CD14-positive monocyte (primary cell): ENCODE measurements at regions not wholly inside any gene's neighbourhood (a gene's known extent, or its start where the extent isn't known, plus 50 kb on each side); places are given as distances from the start of the nearest gene placed in this dataset.
"Not testable (repeated sequence)": the region's sequence is repeated elsewhere in the genome, so short reads cannot be mapped to it uniquely, and the experiment has no call there.

ENCODE experiments used
- DNase-seq, 3 donors: peaks; one replicate each; pipeline ENCODE4 v3.0.0-alpha.2; 2011 to 2022
- H2AFZ ChIP-seq: 2 replicates; pipeline ENCODE4 v1.6.0; 2012; ENCODE audit warnings: mild to moderate bottlenecking, low read depth, low read length, inconsistent platforms; ENCODE audit not compliant: insufficient read depth, poor library complexity, severe bottlenecking
- H3K27ac ChIP-seq, 2 donors: 1 replicate in 1 of 2; 2 replicates in 1 of 2; pipeline ENCODE4 v1.5.1; 2012 to 2013; ENCODE audit warnings: low read length in 2 of 2, control low read depth in 1 of 2, inconsistent platforms in 1 of 2, low read depth in 1 of 2, mild to moderate bottlenecking in 1 of 2
- H3K27me3 ChIP-seq, 2 donors: one replicate each; pipeline versions ENCODE4 v1.6.0 to v1.6.1; 2011 to 2013; ENCODE audit warnings: low read length in 2 of 2; ENCODE audit not compliant: control insufficient read depth in 2 of 2, insufficient read depth in 2 of 2
- H3K36me3 ChIP-seq, 2 donors: replicated peaks in 1 of 2; 1 replicate in 1 of 2; 2 replicates in 1 of 2; pipeline versions ENCODE4 v1.5.1 to v1.6.1; 2012 to 2013; ENCODE audit warnings: low read length in 2 of 2, control low read depth in 1 of 2, inconsistent platforms in 1 of 2, mild to moderate bottlenecking in 1 of 2; ENCODE audit not compliant: insufficient read depth in 2 of 2, control insufficient read depth in 1 of 2
- H3K4me1 ChIP-seq, 2 donors: 1 replicate in 1 of 2; 2 replicates in 1 of 2; pipeline versions ENCODE4 v1.5.1 to v1.6.1; 2012 to 2013; ENCODE audit warnings: low read length in 2 of 2, control low read depth in 1 of 2, inconsistent platforms in 1 of 2, mild to moderate bottlenecking in 1 of 2, moderate library complexity in 1 of 2; ENCODE audit not compliant: insufficient read depth in 2 of 2, control insufficient read depth in 1 of 2
- H3K4me2 ChIP-seq: replicated peaks from 2 replicates; pipeline ENCODE3; 2012; ENCODE audit warnings: low read length, moderate library complexity, mild to moderate bottlenecking; ENCODE audit not compliant: poor library complexity, severe bottlenecking; ENCODE audit errors: extremely low read depth
- H3K4me3 ChIP-seq, 3 experiments: fragments of 200-600 bp in 1 of 3; sonication (generic) in 1 of 3; replicated peaks in 1 of 3; 1 replicate in 2 of 3; 2 replicates in 1 of 3; pipeline ENCODE4 v1.5.1; 2011 to 2013; ENCODE audit warnings: low read length in 3 of 3, mild to moderate bottlenecking in 3 of 3, control low read depth in 2 of 3, low read depth in 2 of 3, inconsistent platforms in 1 of 3, moderate library complexity in 1 of 3
- H3K79me2 ChIP-seq: 2 replicates; pipeline ENCODE4 v1.6.0; 2012; ENCODE audit warnings: mild to moderate bottlenecking, control low read depth, inconsistent platforms, low read length, moderate library complexity; ENCODE audit not compliant: insufficient read depth
- H3K9ac ChIP-seq: 2 replicates; pipeline ENCODE4 v1.6.0; 2017; ENCODE audit warnings: low read length, mild to moderate bottlenecking; ENCODE audit not compliant: insufficient read depth, poor library complexity, severe bottlenecking
- H3K9me3 ChIP-seq, 2 donors: replicated peaks in 1 of 2; 1 replicate in 1 of 2; 2 replicates in 1 of 2; pipeline versions ENCODE4 v1.5.1 to v1.6.1; 2012 to 2013; ENCODE audit warnings: low read length in 2 of 2, control low read depth in 1 of 2; ENCODE audit not compliant: control insufficient read depth in 1 of 2, insufficient read depth in 1 of 2
- H4K20me1 ChIP-seq: 2 replicates; pipeline ENCODE4 v1.6.0; 2012; ENCODE audit warnings: mild to moderate bottlenecking, low read length, control low read depth, moderate library complexity; ENCODE audit not compliant: insufficient read depth
- H3K27ac Mint-ChIP-seq, 7 donors: one replicate each; pipeline ENCODE4 v1.8.0; 2020; ENCODE audit warnings: mild to moderate bottlenecking in 7 of 7, mixed read lengths in 7 of 7, moderate library complexity in 6 of 7, inconsistent platforms in 2 of 7
- H3K27me3 Mint-ChIP-seq, 3 donors: one replicate each; pipeline ENCODE4 v1.8.0; 2021 to 2022; ENCODE audit warnings: low read depth in 3 of 3, mild to moderate bottlenecking in 3 of 3, mixed read lengths in 3 of 3, moderate library complexity in 3 of 3, inconsistent platforms in 1 of 3
- H3K36me3 Mint-ChIP-seq, 2 donors: one replicate each; pipeline ENCODE4 v1.8.0; 2020; ENCODE audit warnings: mixed read lengths in 2 of 2, inconsistent platforms in 1 of 2, mild to moderate bottlenecking in 1 of 2
- H3K4me1 Mint-ChIP-seq: one replicate; pipeline ENCODE4 v1.8.0; 2020; ENCODE audit warnings: mild to moderate bottlenecking, mixed read lengths
- H3K4me3 Mint-ChIP-seq, 2 donors: one replicate each; pipeline ENCODE4 v1.8.0; 2020; ENCODE audit warnings: mild to moderate bottlenecking in 2 of 2, mixed read lengths in 2 of 2, moderate library complexity in 1 of 2
- H3K9me3 Mint-ChIP-seq, 7 donors: one replicate each; pipeline ENCODE4 v1.8.0; 2020 to 2022; ENCODE audit warnings: mixed read lengths in 7 of 7, mild to moderate bottlenecking in 6 of 7, moderate library complexity in 6 of 7, inconsistent platforms in 2 of 7
- CTCF ChIP-seq: fragments of 200-600 bp; IDR thresholded peaks from one replicate; pipeline ENCODE4 v1.8.0; 2022; ENCODE audit warnings: antibody characterized with exemption, mild to moderate bottlenecking
- WGBS: methylation state at CpG from one replicate; pipeline ENCODE4 v1.1.5; 2013; ENCODE audit warnings: missing lambda C conversion rate; ENCODE audit not compliant: insufficient coverage; 5-methylcytosine and 5-hydroxymethylcytosine counted together
- intact Hi-C, 2 donors: fragments of 100-400 bp; cut with micrococcal nuclease; formaldehyde crosslinking; loops; one replicate each; pipeline versions ENCODE4 v1.15.0 to v1.15.1; 2023

- peaks cover 0 to 5% of the 10 kb centered on the region in 2 donors for H3K9me3 ChIP-seq
- H3K79me2 ChIP-seq, result no peaks in the 10 kb centered on the region
- no peaks in the 10 kb centered on the region for H3K27me3 Mint-ChIP-seq
- H3K4me3 Mint-ChIP-seq, result no peak overlapping the region
- no peak overlapping the region for H3K9ac ChIP-seq
- H3K4me2 ChIP-seq, result no peak overlapping the region
- no peak overlapping the region for H3K4me3 ChIP-seq
- H3K36me3 ChIP-seq, result no peaks in the 10 kb centered on the region
- no peak overlapping the region for H3K27ac Mint-ChIP-seq
- no peak for DNase-seq
- H3K36me3 Mint-ChIP-seq, result no peaks in the 10 kb centered on the region
- H3K4me1 Mint-ChIP-seq, result no peaks in the 10 kb centered on the region
- TF ChIP-seq CTCF, result no peak
- no peaks in the 10 kb centered on the region for H3K4me1 ChIP-seq
- peaks cover 0 to 4% (median under 1%) of the 10 kb centered on the region in 7 donors for H3K9me3 Mint-ChIP-seq
- H3K27me3 ChIP-seq, result no peaks in the 10 kb centered on the region
- no peak overlapping the region for H2AFZ ChIP-seq
- H3K27ac ChIP-seq, result no peak overlapping the region
- intact Hi-C loops, result no loop called here
- no peaks in the 10 kb centered on the region for H4K20me1 ChIP-seq
- no CpG with 5 or more reads among the region's 4 CpGs for WGBS
Observed at GRCh38 chr1:190685676-190686075, 208.0 kb upstream of the BRINP3 start.

GRCh38 chr1:190688096-190688495, 210.4 kb upstream of the BRINP3 start:
- H3K36me3 ChIP-seq, result no peaks in the 10 kb centered on the region

DNA sequence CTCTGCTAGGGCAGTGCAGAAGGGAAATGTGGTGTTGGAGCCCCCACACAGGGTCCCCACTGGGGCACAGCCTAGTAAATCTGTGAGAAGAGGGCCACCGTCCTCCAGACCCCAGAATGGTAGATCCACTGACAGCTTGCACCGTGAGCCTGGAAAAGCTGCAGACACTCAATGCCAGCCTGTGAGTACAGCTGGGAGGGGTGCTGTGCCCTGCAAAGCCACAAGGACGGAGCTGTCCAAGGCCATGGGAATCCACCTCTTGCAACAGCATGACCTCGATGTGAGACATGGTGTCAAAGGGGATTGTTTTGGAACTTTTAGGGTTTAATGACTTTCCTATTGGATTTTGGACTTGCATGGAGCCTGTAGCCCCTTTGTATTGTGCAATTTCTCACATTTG, 220.8 kb upstream of the BRINP3 start:
- H3K79me2 ChIP-seq, H2AFZ ChIP-seq, H3K9me3 ChIP-seq, H3K4me2 ChIP-seq, H3K36me3 ChIP-seq, H3K27ac ChIP-seq, H3K4me1 ChIP-seq, H3K27me3 ChIP-seq, H3K36me3 Mint-ChIP-seq, intact Hi-C loops, H3K4me1 Mint-ChIP-seq, DNase-seq, H3K9ac ChIP-seq, H3K9me3 Mint-ChIP-seq, H4K20me1 ChIP-seq, H3K27ac Mint-ChIP-seq, H3K4me3 Mint-ChIP-seq, H3K27me3 Mint-ChIP-seq, H3K4me3 ChIP-seq: not testable (repeated sequence)
- WGBS, result 96% methylated on average over 4 of the region's 4 CpGs

More at GRCh38 chr1:190688096-190688495, 210.4 kb upstream of the BRINP3 start:
- intact Hi-C loops, result no loop called here
- TF ChIP-seq CTCF, result no peak
- Mint-ChIP-seq H3K4me1 (no peaks in the 10 kb centered on the region), H3K36me3 (no peaks in the 10 kb centered on the region), H3K9me3 (peaks cover 1 to 10% (median 3%) of the 10 kb centered on the region in 7 donors), H3K27me3 (no peaks in the 10 kb centered on the region), H3K27ac (no peak overlapping the region), H3K4me3 (no peak overlapping the region)
- no peak for DNase-seq
- no peaks in the 10 kb centered on the region for H3K9me3 ChIP-seq
- no peaks in the 10 kb centered on the region for H4K20me1 ChIP-seq
- H2AFZ ChIP-seq, result no peak overlapping the region
- H3K4me1 ChIP-seq, result no peaks in the 10 kb centered on the region
- no peak overlapping the region for H3K9ac ChIP-seq
- H3K27ac ChIP-seq, result no peak overlapping the region
- no peaks in the 10 kb centered on the region for H3K79me2 ChIP-seq
- H3K4me3 ChIP-seq, result no peak overlapping the region
- no peaks in the 10 kb centered on the region for H3K27me3 ChIP-seq
- no CpG with 5 or more reads among the region's 1 CpG for WGBS
- H3K4me2 ChIP-seq, result no peak overlapping the region
